SK-N-SH treated with all-trans-retinoic acid at 6 μM for 48 hours (cell line): ENCODE measurements at regions not wholly inside any gene's neighbourhood (a gene's known extent, or its start where the extent isn't known, plus 50 kb on each side); places are given as distances from the start of the nearest gene placed in this dataset.

ENCODE experiments used
- ATAC-seq: fragments of 200-7000 bp; cut with Tn5 transposase; 3 replicates; pipeline ENCODE4 v1.9.1; 2020; ENCODE audit warnings: mild to moderate bottlenecking, moderate library complexity
- ARNTL ChIP-seq: fragments of 450-650 bp; formaldehyde crosslinking; IDR thresholded peaks from 2 replicates; pipeline ENCODE4 v1.5.0; 2020; ENCODE audit warnings: low read depth, mild to moderate bottlenecking, moderate library complexity, borderline replicate concordance
- BACH2 ChIP-seq: fragments of 250-450 bp; sonication (Bioruptor Pico); IDR thresholded peaks from 2 replicates; pipeline ENCODE4 v1.9.0; 2021; ENCODE audit warnings: mild to moderate bottlenecking, borderline replicate concordance
- CSDC2 ChIP-seq: fragments of 250-450 bp; sonication (Bioruptor Pico); IDR thresholded peaks from 2 replicates; pipeline ENCODE4 v1.5.0; 2020; ENCODE audit warnings: mild to moderate bottlenecking, moderate library complexity
- ESRRG ChIP-seq: fragments of 250-450 bp; sonication (Bioruptor Pico); IDR thresholded peaks from 2 replicates; pipeline ENCODE4 v1.6.1; 2021; ENCODE audit warnings: mild to moderate bottlenecking
- GLIS3 ChIP-seq: fragments of 250-450 bp; sonication (Bioruptor Pico); IDR thresholded peaks from 2 replicates; pipeline ENCODE4 v1.5.0; 2020; ENCODE audit warnings: mild to moderate bottlenecking, moderate library complexity
- ISL1 ChIP-seq: fragments of 250-450 bp; sonication (Bioruptor Pico); IDR thresholded peaks from 2 replicates; pipeline ENCODE4 v2.1.2; 2022; ENCODE audit warnings: mild to moderate bottlenecking, moderate library complexity
- OSR1 ChIP-seq: fragments of 250-450 bp; sonication (Bioruptor Pico); IDR thresholded peaks from 2 replicates; pipeline ENCODE4 v1.8.0; 2022; ENCODE audit warnings: moderate library complexity, mild to moderate bottlenecking, inconsistent platforms
- PPARA ChIP-seq: fragments of 250-450 bp; sonication (Bioruptor Pico); IDR thresholded peaks from 2 replicates; pipeline ENCODE4 v1.5.0; 2020; ENCODE audit warnings: mild to moderate bottlenecking, borderline replicate concordance
- SNAI2 ChIP-seq: fragments of 250-450 bp; sonication (Bioruptor Pico); IDR thresholded peaks from 2 replicates; pipeline ENCODE4 v1.5.0; 2020; ENCODE audit warnings: mild to moderate bottlenecking, moderate library complexity
- TCF4 ChIP-seq: fragments of 250-450 bp; sonication (Bioruptor Pico); IDR thresholded peaks from 2 replicates; pipeline ENCODE4 v1.8.0; 2021; ENCODE audit warnings: mild to moderate bottlenecking, moderate library complexity, borderline replicate concordance
- TOX ChIP-seq: fragments of 250-450 bp; sonication (Bioruptor Pico); IDR thresholded peaks from 2 replicates; pipeline ENCODE4 v1.8.0; 2021; ENCODE audit warnings: mild to moderate bottlenecking, moderate library complexity, borderline replicate concordance
- ZC3H10 ChIP-seq: fragments of 250-450 bp; sonication (Bioruptor Pico); IDR thresholded peaks from 2 replicates; pipeline ENCODE4 v1.5.1; 2021; ENCODE audit warnings: mild to moderate bottlenecking, moderate library complexity
- ZFP3 ChIP-seq: fragments of 250-450 bp; sonication (Bioruptor Pico); IDR thresholded peaks from 2 replicates; pipeline ENCODE4 v1.5.0; 2020; ENCODE audit warnings: mild to moderate bottlenecking, moderate library complexity
- ZNF565 ChIP-seq: fragments of 450-650 bp; formaldehyde crosslinking; conservative IDR thresholded peaks from 2 replicates; pipeline ENCODE4 v1.5.0; 2020; ENCODE audit warnings: low read depth, mild to moderate bottlenecking, moderate library complexity
- ZNF70 ChIP-seq: fragments of 450-650 bp; formaldehyde crosslinking; IDR thresholded peaks from 2 replicates; pipeline ENCODE4 v1.5.0; 2020; ENCODE audit warnings: mild to moderate bottlenecking, moderate library complexity
- ZNF8 ChIP-seq: fragments of 450-650 bp; formaldehyde crosslinking; IDR thresholded peaks from 2 replicates; pipeline ENCODE4 v1.5.0; 2020; ENCODE audit warnings: mild to moderate bottlenecking, moderate library complexity
- TF ChIP-seq, protein P1 (sequence below): fragments of 250-450 bp; sonication (Bioruptor Pico); IDR thresholded peaks from 2 replicates; pipeline ENCODE4 v1.5.1; 2020; ENCODE audit warnings: low read depth, mild to moderate bottlenecking, moderate library complexity
- TF ChIP-seq, protein P2 (sequence below): fragments of 250-450 bp; sonication (Bioruptor Pico); IDR thresholded peaks from 2 replicates; pipeline ENCODE4 v1.8.0; 2021; ENCODE audit warnings: low read depth, mild to moderate bottlenecking, moderate library complexity, borderline replicate concordance
- TF ChIP-seq, protein P3 (sequence below): fragments of 250-450 bp; sonication (Bioruptor Pico); IDR thresholded peaks from 2 replicates; pipeline ENCODE4 v1.5.0; 2020; ENCODE audit warnings: mild to moderate bottlenecking, moderate library complexity
- TF ChIP-seq, protein P4 (sequence below): fragments of 250-450 bp; sonication (Bioruptor Pico); IDR thresholded peaks from 2 replicates; pipeline ENCODE4 v1.5.1; 2021; ENCODE audit warnings: mild to moderate bottlenecking, moderate library complexity
- TF ChIP-seq, protein P5 (sequence below): fragments of 250-450 bp; sonication (Bioruptor Pico); IDR thresholded peaks from 2 replicates; pipeline ENCODE4 v1.8.0; 2020; ENCODE audit warnings: mild to moderate bottlenecking, moderate library complexity, borderline replicate concordance

DNA sequence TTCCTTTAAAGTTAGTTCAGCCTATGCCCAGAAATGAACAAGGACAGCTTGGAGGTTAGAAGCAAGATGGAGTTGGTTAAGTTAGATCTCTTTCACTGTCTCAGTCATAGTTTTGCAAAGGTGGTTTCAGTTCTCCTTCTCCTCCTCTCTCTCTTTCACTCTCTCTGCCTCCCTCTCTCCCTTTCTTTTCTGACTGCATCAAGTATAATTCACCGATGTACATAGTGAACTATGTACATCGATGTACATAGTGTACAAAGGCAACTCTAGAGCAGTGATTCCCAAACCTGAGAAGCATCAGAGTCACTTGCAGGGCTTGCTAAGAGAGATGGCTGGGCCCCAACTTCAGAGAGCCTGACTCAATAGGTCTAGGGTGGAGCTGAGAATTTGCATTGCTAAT is 1259.7 kb downstream of the TYW1 start:
- TF ChIP-seq ESRRG (CRISPR knock-in tag) = no peak
- no peak for TF ChIP-seq PPARA
- TF ChIP-seq, protein P1, sequence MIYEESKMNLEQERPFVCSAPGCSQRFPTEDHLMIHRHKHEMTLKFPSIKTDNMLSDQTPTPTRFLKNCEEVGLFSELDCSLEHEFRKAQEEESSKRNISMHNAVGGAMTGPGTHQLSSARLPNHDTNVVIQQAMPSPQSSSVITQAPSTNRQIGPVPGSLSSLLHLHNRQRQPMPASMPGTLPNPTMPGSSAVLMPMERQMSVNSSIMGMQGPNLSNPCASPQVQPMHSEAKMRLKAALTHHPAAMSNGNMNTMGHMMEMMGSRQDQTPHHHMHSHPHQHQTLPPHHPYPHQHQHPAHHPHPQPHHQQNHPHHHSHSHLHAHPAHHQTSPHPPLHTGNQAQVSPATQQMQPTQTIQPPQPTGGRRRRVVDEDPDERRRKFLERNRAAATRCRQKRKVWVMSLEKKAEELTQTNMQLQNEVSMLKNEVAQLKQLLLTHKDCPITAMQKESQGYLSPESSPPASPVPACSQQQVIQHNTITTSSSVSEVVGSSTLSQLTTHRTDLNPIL (CRISPR knock-in tag) = no peak
- TF ChIP-seq, protein P2, sequence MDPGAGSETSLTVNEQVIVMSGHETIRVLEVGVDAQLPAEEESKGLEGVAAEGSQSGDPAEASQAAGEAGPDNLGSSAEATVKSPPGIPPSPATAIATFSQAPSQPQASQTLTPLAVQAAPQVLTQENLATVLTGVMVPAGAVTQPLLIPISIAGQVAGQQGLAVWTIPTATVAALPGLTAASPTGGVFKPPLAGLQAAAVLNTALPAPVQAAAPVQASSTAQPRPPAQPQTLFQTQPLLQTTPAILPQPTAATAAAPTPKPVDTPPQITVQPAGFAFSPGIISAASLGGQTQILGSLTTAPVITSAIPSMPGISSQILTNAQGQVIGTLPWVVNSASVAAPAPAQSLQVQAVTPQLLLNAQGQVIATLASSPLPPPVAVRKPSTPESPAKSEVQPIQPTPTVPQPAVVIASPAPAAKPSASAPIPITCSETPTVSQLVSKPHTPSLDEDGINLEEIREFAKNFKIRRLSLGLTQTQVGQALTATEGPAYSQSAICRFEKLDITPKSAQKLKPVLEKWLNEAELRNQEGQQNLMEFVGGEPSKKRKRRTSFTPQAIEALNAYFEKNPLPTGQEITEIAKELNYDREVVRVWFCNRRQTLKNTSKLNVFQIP = no peak
- TF ChIP-seq CSDC2 (CRISPR knock-in tag) = no peak
- no peak for TF ChIP-seq ZFP3 (CRISPR knock-in tag)
- TF ChIP-seq TCF4 (CRISPR knock-in tag) = no peak
- TF ChIP-seq, protein P3, sequence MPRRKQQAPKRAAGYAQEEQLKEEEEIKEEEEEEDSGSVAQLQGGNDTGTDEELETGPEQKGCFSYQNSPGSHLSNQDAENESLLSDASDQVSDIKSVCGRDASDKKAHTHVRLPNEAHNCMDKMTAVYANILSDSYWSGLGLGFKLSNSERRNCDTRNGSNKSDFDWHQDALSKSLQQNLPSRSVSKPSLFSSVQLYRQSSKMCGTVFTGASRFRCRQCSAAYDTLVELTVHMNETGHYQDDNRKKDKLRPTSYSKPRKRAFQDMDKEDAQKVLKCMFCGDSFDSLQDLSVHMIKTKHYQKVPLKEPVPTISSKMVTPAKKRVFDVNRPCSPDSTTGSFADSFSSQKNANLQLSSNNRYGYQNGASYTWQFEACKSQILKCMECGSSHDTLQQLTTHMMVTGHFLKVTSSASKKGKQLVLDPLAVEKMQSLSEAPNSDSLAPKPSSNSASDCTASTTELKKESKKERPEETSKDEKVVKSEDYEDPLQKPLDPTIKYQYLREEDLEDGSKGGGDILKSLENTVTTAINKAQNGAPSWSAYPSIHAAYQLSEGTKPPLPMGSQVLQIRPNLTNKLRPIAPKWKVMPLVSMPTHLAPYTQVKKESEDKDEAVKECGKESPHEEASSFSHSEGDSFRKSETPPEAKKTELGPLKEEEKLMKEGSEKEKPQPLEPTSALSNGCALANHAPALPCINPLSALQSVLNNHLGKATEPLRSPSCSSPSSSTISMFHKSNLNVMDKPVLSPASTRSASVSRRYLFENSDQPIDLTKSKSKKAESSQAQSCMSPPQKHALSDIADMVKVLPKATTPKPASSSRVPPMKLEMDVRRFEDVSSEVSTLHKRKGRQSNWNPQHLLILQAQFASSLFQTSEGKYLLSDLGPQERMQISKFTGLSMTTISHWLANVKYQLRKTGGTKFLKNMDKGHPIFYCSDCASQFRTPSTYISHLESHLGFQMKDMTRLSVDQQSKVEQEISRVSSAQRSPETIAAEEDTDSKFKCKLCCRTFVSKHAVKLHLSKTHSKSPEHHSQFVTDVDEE (CRISPR knock-in tag) = no peak
- TF ChIP-seq BACH2 (CRISPR knock-in tag) = no peak
- no peak for TF ChIP-seq GLIS3 (CRISPR knock-in tag)
- TF ChIP-seq, protein P4, sequence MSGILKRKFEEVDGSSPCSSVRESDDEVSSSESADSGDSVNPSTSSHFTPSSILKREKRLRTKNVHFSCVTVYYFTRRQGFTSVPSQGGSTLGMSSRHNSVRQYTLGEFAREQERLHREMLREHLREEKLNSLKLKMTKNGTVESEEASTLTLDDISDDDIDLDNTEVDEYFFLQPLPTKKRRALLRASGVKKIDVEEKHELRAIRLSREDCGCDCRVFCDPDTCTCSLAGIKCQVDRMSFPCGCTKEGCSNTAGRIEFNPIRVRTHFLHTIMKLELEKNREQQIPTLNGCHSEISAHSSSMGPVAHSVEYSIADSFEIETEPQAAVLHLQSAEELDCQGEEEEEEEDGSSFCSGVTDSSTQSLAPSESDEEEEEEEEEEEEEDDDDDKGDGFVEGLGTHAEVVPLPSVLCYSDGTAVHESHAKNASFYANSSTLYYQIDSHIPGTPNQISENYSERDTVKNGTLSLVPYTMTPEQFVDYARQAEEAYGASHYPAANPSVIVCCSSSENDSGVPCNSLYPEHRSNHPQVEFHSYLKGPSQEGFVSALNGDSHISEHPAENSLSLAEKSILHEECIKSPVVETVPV = no peak
- TF ChIP-seq ZC3H10 (CRISPR knock-in tag) = no peak
- no peak for TF ChIP-seq SNAI2
- no peak for TF ChIP-seq ZNF565 (CRISPR knock-in tag)
- ATAC-seq = no peak

DNA sequence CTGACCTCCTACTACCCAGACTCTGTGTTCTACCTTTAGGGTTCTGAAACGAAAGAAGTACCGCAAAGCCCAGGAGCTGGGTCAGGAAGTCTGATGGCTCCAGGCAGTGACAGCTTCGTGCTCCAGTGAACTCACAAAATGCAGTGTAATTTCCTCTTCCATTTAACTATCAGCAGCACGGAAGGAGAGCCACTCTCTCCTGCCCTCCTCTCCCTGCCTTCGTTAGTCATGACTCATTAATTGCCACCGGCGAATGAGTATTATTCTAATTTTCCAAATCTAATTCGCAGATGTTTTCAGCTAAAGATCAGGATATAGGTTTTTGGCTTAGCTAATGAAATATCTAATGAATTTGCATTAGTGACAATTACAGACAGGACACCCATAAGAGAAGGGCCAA is 1262.0 kb downstream of the TYW1 start:
- TF ChIP-seq ZFP3 (CRISPR knock-in tag) = no peak
- TF ChIP-seq ZNF70 (CRISPR knock-in tag) = no peak
- TF ChIP-seq PPARA = no peak
- TF ChIP-seq TOX (CRISPR knock-in tag) = no peak
- TF ChIP-seq OSR1 (CRISPR knock-in tag) = no peak
- TF ChIP-seq ARNTL (CRISPR knock-in tag) = no peak
- TF ChIP-seq ISL1 (CRISPR knock-in tag) = no peak
- ATAC-seq = no peak

DNA sequence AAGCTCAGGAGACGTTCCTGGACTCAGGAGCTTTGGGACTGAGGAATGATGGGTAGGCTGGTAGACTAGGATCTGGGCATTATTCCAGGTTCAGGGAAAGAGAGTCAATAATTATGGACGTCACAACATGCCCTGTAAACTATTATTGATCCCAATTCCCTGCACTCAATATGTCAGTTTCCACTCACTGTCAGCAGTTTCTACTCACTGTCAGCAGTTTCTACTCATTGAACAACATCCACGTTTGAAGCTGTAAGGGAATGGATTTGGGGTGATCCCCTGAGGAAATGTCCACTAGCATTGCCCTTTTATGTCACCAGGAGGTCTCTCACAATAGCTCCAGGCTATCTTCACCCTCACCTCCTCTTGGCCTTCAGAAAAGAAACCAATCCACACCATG is 1268.6 kb downstream of the TYW1 start:
- ATAC-seq = no peak
- no peak for TF ChIP-seq OSR1 (CRISPR knock-in tag)
- TF ChIP-seq ZFP3 (CRISPR knock-in tag) = no peak
- TF ChIP-seq GLIS3 (CRISPR knock-in tag) = no peak
- TF ChIP-seq, protein P1 (CRISPR knock-in tag) = no peak
- no peak for TF ChIP-seq TCF4 (CRISPR knock-in tag)
- no peak for TF ChIP-seq PPARA
- no peak for TF ChIP-seq ISL1 (CRISPR knock-in tag)
- TF ChIP-seq, protein P5, sequence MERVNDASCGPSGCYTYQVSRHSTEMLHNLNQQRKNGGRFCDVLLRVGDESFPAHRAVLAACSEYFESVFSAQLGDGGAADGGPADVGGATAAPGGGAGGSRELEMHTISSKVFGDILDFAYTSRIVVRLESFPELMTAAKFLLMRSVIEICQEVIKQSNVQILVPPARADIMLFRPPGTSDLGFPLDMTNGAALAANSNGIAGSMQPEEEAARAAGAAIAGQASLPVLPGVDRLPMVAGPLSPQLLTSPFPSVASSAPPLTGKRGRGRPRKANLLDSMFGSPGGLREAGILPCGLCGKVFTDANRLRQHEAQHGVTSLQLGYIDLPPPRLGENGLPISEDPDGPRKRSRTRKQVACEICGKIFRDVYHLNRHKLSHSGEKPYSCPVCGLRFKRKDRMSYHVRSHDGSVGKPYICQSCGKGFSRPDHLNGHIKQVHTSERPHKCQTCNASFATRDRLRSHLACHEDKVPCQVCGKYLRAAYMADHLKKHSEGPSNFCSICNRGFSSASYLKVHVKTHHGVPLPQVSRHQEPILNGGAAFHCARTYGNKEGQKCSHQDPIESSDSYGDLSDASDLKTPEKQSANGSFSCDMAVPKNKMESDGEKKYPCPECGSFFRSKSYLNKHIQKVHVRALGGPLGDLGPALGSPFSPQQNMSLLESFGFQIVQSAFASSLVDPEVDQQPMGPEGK (CRISPR knock-in tag) = no peak
- TF ChIP-seq, protein P3 (CRISPR knock-in tag) = no peak
- no peak for TF ChIP-seq ZNF8 (CRISPR knock-in tag)
